Smooth muscle cell (in vitro differentiated cells): ENCODE measurements at regions not wholly inside any gene's neighbourhood (a gene's known extent, or its start where the extent isn't known, plus 50 kb on each side); places are given as distances from the start of the nearest gene placed in this dataset.

Experiments
- DNase-seq: peaks from one replicate; lab custom pipeline; 2025; ENCODE audit not compliant: unreplicated experiment; lab: John Stamatoyannopoulos, UW
- H2AFZ ChIP-seq: fragments of 200-600 bp; sonication (generic); 2 replicates; pipeline ENCODE4 v1.6.0; 2016; ENCODE audit warnings: antibody characterized with exemption, low read depth, mild to moderate bottlenecking
- H3F3A ChIP-seq: fragments of 200-600 bp; sonication (generic); 2 replicates; pipeline ENCODE4 v1.6.0; 2017; ENCODE audit warnings: antibody characterized with exemption, low read depth
- H3K27ac ChIP-seq: fragments of 200-600 bp; sonication (generic); 2 replicates; pipeline ENCODE4 v1.5.1; 2016; ENCODE audit warnings: low read depth, mild to moderate bottlenecking
- H3K27me3 ChIP-seq: fragments of 200-600 bp; sonication (generic); 2 replicates; pipeline ENCODE4 v1.6.1; 2016; ENCODE audit warnings: low read depth, mild to moderate bottlenecking
- H3K36me3 ChIP-seq: fragments of 200-600 bp; sonication (generic); 2 replicates; pipeline ENCODE4 v1.5.1; 2016; ENCODE audit warnings: low read depth
- H3K4me1 ChIP-seq: fragments of 200-600 bp; sonication (generic); 2 replicates; pipeline ENCODE4 v1.5.1; 2016; ENCODE audit warnings: low read depth
- H3K4me2 ChIP-seq: fragments of 200-600 bp; sonication (generic); 2 replicates; pipeline ENCODE4 v1.6.0; 2016; ENCODE audit warnings: mild to moderate bottlenecking
- H3K4me3 ChIP-seq: fragments of 200-600 bp; sonication (generic); 2 replicates; pipeline ENCODE4 v1.5.1; 2016; ENCODE audit warnings: mild to moderate bottlenecking
- H3K79me2 ChIP-seq: fragments of 200-600 bp; sonication (generic); 2 replicates; pipeline ENCODE4 v1.6.0; 2016; ENCODE audit warnings: low read depth, mild to moderate bottlenecking
- H3K9ac ChIP-seq: fragments of 200-600 bp; sonication (generic); 2 replicates; pipeline ENCODE4 v1.6.0; 2016; ENCODE audit warnings: low read depth
- H3K9me3 ChIP-seq: fragments of 200-600 bp; sonication (generic); replicated peaks from 2 replicates; pipeline ENCODE4 v1.5.1; 2016; ENCODE audit warnings: low read depth
- H4K20me1 ChIP-seq: fragments of 200-600 bp; sonication (generic); 2 replicates; pipeline ENCODE4 v1.6.0; 2016; ENCODE audit warnings: low read depth
- WGBS: methylation state at CpG from one replicate; pipeline ENCODE4 v1.1.7; 2016; ENCODE audit warnings: low lambda C conversion rate; 5-methylcytosine and 5-hydroxymethylcytosine counted together
- TF ChIP-seq, protein P1 (sequence below): fragments of 200-600 bp; sonication (generic); IDR thresholded peaks from 2 replicates; pipeline ENCODE4 v1.5.1; 2017; ENCODE audit warnings: borderline replicate concordance, mild to moderate bottlenecking, antibody characterized with exemption; ENCODE audit not compliant: insufficient read depth, poor library complexity, severe bottlenecking

GRCh38 chr6:33904747-33905065 is 100.9 kb upstream of the MLN start:
- H3K27ac ChIP-seq = no peak overlapping the region
- 97% methylated on average over 2 of the region's 2 CpGs for WGBS
- no peak overlapping the region for H2AFZ ChIP-seq
- H4K20me1 ChIP-seq = no peaks in the 10 kb centered on the region
- H3K79me2 ChIP-seq = no peaks in the 10 kb centered on the region
- no peaks in the 10 kb centered on the region for H3K9me3 ChIP-seq
- H3K4me2 ChIP-seq = no peak overlapping the region
- TF ChIP-seq, protein P1, sequence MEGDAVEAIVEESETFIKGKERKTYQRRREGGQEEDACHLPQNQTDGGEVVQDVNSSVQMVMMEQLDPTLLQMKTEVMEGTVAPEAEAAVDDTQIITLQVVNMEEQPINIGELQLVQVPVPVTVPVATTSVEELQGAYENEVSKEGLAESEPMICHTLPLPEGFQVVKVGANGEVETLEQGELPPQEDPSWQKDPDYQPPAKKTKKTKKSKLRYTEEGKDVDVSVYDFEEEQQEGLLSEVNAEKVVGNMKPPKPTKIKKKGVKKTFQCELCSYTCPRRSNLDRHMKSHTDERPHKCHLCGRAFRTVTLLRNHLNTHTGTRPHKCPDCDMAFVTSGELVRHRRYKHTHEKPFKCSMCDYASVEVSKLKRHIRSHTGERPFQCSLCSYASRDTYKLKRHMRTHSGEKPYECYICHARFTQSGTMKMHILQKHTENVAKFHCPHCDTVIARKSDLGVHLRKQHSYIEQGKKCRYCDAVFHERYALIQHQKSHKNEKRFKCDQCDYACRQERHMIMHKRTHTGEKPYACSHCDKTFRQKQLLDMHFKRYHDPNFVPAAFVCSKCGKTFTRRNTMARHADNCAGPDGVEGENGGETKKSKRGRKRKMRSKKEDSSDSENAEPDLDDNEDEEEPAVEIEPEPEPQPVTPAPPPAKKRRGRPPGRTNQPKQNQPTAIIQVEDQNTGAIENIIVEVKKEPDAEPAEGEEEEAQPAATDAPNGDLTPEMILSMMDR = no peak
- no peaks in the 10 kb centered on the region for H3K36me3 ChIP-seq
- no peak for DNase-seq
- no peak overlapping the region for H3K4me3 ChIP-seq
- H3K27me3 ChIP-seq = peaks cover 11% of the 10 kb centered on the region
- no peaks in the 10 kb centered on the region for H3K4me1 ChIP-seq
- H3K9ac ChIP-seq = no peak overlapping the region
- H3F3A ChIP-seq = no peaks in the 10 kb centered on the region

- Histone ChIP-seq H3K9me3 (no peaks in the 10 kb centered on the region), H3K9ac (no peak overlapping the region), H3K79me2 (no peaks in the 10 kb centered on the region), H3K27ac (no peak overlapping the region), H3F3A (no peaks in the 10 kb centered on the region), H3K27me3 (peaks cover 11% of the 10 kb centered on the region), H3K4me3 (no peak overlapping the region), H4K20me1 (no peaks in the 10 kb centered on the region), H2AFZ (no peak overlapping the region), H3K36me3 (no peaks in the 10 kb centered on the region), H3K4me2 (no peak overlapping the region), H3K4me1 (no peaks in the 10 kb centered on the region)
- 83% methylated on average over 14 of the region's 14 CpGs for WGBS
- no peak for DNase-seq
- TF ChIP-seq, protein P1 = no peak
These were observed 100.4 kb upstream of the MLN start for GRCh38 chr6:33904050-33904746.

DNA sequence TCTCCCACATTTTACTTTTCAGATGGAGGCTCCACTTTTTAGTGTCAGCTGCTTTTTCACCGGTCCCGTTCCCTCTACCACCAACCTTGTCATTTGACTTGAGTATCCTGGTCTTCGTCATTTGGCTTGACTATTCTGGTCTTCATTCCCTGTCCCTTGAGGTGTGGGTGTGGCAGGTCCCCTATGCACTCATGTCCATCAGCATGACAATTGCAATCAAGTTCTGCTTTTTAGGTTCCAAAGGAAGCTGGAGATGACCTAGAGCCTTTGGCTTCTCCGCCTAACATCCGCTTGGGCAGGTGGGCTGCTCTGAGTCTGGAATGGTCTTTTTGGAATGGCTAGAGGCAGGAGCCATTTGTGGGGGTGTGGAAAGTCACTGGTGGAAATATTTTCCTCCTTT is 99.8 kb upstream of the MLN start:
- TF ChIP-seq, protein P1 = no peak
- no peaks in the 10 kb centered on the region for H3K36me3 ChIP-seq
- H3K4me3 ChIP-seq = no peak overlapping the region
- H4K20me1 ChIP-seq = no peaks in the 10 kb centered on the region
- H3K27me3 ChIP-seq = peaks cover 11% of the 10 kb centered on the region
- WGBS = 88% methylated on average over 5 of the region's 5 CpGs
- H2AFZ ChIP-seq = no peak overlapping the region
- no peaks in the 10 kb centered on the region for H3K9me3 ChIP-seq
- H3K9ac ChIP-seq = no peak overlapping the region
- no peak overlapping the region for H3K27ac ChIP-seq
- no peak overlapping the region for H3K4me2 ChIP-seq
- no peaks in the 10 kb centered on the region for H3F3A ChIP-seq
- no peak for DNase-seq
- no peaks in the 10 kb centered on the region for H3K4me1 ChIP-seq
- H3K79me2 ChIP-seq = no peaks in the 10 kb centered on the region

DNA sequence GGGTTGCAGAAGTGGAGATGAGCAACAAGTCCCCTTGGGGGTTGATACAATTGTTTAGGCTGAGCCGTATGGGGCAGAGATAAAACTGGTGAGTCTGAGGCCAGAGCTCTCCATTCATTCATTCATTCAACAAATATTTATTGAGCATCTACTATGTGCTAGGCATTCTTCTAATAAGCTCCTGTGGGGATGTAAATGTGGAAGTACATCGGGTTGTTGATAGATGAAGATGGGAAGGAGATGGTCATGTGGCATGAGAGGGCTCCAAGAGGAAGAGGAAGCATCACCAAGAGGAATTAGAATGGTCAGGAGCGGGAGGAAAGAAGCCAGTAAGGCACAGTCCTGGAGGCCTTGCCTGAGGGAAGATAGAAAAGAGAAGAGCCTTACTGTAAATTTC is 98.7 kb upstream of the MLN start:
- Histone ChIP-seq H3K27ac (no peak overlapping the region), H3K27me3 (peaks cover 16% of the 10 kb centered on the region), H3K36me3 (no peaks in the 10 kb centered on the region), H3K79me2 (no peaks in the 10 kb centered on the region), H3K4me3 (no peak overlapping the region), H3K4me1 (no peaks in the 10 kb centered on the region), H4K20me1 (no peaks in the 10 kb centered on the region), H3K4me2 (no peak overlapping the region), H2AFZ (no peak overlapping the region), H3K9ac (no peak overlapping the region), H3F3A (no peaks in the 10 kb centered on the region), H3K9me3 (no peaks in the 10 kb centered on the region)
- WGBS = 93% methylated on average over 3 of the region's 3 CpGs
- no peak for DNase-seq
- TF ChIP-seq, protein P1 = no peak
